ENCODE measurements at regions not wholly inside any gene's neighbourhood (a gene's known extent, or its start where the extent isn't known, plus 50 kb on each side); places are given as distances from the start of the nearest gene placed in this dataset.
A peak's percentile ranks its signal among the peaks of the same experiment; 100 is the strongest.

DNA sequence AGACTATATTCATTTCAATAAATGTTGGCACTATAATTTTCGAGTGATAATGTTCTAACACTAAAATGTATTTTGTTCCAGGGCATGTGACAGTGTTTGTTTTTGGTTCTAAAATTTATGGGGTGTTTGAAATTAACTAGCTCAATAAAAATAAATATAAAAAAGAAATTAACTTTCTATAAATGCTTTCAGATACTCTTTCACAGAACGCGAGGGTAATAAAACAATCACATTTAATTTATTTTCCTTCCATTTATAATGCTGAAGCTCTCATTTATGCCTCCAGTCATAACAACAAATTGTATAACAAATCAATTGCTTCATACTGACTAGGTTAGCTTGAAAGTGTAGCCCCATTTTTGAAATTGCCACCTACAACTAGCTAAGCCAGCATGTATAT, 122.4 kb upstream of the GPM6A start:
- TF ChIP-seq, protein P1, sequence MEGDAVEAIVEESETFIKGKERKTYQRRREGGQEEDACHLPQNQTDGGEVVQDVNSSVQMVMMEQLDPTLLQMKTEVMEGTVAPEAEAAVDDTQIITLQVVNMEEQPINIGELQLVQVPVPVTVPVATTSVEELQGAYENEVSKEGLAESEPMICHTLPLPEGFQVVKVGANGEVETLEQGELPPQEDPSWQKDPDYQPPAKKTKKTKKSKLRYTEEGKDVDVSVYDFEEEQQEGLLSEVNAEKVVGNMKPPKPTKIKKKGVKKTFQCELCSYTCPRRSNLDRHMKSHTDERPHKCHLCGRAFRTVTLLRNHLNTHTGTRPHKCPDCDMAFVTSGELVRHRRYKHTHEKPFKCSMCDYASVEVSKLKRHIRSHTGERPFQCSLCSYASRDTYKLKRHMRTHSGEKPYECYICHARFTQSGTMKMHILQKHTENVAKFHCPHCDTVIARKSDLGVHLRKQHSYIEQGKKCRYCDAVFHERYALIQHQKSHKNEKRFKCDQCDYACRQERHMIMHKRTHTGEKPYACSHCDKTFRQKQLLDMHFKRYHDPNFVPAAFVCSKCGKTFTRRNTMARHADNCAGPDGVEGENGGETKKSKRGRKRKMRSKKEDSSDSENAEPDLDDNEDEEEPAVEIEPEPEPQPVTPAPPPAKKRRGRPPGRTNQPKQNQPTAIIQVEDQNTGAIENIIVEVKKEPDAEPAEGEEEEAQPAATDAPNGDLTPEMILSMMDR (IDR thresholded peaks at IDR 0.05; ENCODE audit: insufficient read depth, low read length, severe bottlenecking), result no peak
- H3K36me3 ChIP-seq (ENCODE audit: control insufficient read depth, insufficient read depth, low read length), result no peaks in the 10 kb centered on the region
- no peak for DNase-seq (ENCODE audit: low read depth)
- no peak for FAIRE-seq
- H3K27me3 ChIP-seq (ENCODE audit: control insufficient read depth, insufficient read depth, low read length), result no peaks in the 10 kb centered on the region
- H3K4me3 ChIP-seq (ENCODE audit: low read depth, low read length), result no peak overlapping the region

DNA sequence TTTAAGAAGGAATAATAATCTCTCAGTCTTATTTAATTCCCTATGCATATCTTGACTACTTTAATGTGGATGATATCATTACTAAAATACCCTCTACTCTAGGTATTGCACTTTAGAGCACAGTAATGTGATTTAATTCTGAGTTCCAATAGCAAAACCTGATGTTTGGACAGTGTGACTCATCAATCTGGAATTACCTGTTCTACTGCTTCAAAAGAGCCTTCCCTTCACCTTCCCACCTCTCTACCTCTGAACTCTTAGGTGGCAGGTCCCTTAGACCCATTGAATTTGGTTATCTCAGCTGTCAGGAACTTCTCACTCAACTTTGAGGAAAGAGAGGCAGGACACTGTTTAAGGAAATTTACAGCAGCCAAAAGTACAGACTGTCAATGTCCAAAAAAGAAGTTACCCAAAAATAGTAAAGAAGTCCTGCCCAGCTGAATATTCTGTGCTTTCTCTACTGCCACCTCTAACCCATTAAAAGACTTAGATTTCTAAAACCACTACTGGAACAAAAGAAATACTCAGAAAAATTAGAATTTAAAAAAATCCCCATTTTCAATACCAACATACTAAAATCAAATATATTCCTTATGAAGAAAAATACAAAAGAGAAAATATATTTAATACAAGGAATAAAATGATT, 123.1 kb upstream of the GPM6A start:
- TF ChIP-seq, protein P1 (IDR thresholded peaks at IDR 0.05; ENCODE audit: insufficient read depth, low read length, severe bottlenecking), result no peak
- peak; percentile 84 for DNase-seq (ENCODE audit: low read depth)
- FAIRE-seq, result no peak

DNA sequence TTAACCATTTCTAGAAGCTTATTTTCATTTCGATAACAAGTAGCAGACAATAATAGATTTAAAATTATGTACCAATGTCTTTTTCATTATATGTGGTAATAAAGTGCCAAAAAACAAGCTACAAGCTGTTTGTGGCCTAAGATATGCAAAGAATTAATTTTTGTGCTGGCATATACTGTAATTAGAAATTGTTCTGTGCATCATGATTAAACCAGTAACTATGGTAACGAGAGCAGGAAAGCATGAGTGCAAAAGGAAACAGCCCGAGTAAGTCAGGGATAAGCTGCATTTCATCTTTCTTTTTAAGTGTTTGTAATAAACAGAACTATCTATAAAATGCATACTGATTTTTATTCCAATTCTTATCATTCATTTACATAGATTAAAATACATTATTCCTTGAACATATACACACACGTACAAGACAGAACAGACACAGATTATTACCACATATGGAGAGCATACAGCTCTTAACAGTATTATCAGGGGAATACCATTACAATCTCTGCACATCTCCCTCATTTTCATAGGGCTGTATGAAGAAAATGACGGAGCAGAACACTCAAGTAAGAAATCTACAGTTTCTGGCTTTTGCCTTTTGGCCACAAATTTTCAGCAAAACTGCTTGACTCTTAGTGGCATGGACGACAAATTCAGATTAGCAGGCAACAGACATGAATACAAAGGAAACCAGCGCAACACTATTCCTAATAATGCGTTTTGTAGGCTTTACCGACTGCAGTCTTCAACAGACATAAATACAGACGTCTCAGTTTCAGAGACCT, 121.3 kb upstream of the WDR17 start:
- FAIRE-seq, result no peak
- Histone ChIP-seq H3K4me3 (ENCODE audit: low read depth, low read length) (no peak overlapping the region), H3K36me3 (ENCODE audit: control insufficient read depth, insufficient read depth, low read length) (no peaks in the 10 kb centered on the region), H3K27me3 (ENCODE audit: control insufficient read depth, insufficient read depth, low read length) (no peaks in the 10 kb centered on the region)
- no peak for DNase-seq (ENCODE audit: low read depth)
- TF ChIP-seq, protein P1 (IDR thresholded peaks at IDR 0.05; ENCODE audit: insufficient read depth, low read length, severe bottlenecking), result no peak

More for the DNA sequence above, 123.1 kb upstream of the GPM6A start:
- Histone ChIP-seq H3K27me3 (ENCODE audit: control insufficient read depth, insufficient read depth, low read length) (no peaks in the 10 kb centered on the region), H3K36me3 (ENCODE audit: control insufficient read depth, insufficient read depth, low read length) (no peaks in the 10 kb centered on the region), H3K4me3 (ENCODE audit: low read depth, low read length) (no peak overlapping the region)

DNA sequence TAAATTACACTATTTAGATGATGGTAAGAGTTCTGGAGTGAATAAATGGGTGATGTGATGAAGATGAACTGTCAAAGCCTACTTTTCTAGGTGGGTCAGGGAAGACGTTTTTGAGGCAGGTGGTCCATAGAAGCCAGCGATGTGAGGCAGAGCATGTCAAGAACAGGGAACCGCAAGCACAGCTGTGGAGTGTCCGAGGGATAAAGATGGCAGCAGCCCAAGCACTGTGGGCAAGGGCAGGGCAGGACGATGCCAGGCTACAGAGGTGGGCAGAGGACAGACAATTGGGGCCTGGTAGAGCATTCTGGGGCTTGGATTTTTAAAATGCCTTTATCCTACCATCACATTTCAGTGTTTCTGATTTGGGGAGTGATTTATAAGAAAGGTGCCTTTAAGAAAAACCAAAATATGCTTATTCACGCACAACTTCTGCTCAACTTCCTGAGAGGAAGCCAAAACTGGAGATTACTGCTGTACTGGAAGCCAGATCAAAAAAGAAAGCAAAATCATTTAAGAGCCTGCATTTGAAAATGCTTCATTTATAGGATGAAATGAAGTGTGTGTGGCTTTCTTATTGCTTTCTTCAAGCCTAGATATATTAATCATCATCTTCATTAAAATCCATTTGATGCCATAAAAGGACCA, 119.0 kb upstream of the WDR17 start:
- FAIRE-seq (no peak), DNase-seq (ENCODE audit: low read depth) (no peak)
- no peak overlapping the region for H3K4me3 ChIP-seq (ENCODE audit: low read depth, low read length)
- TF ChIP-seq, protein P1 (IDR thresholded peaks at IDR 0.05; ENCODE audit: insufficient read depth, low read length, severe bottlenecking), result no peak
- H3K36me3 ChIP-seq (ENCODE audit: control insufficient read depth, insufficient read depth, low read length), result no peaks in the 10 kb centered on the region
- H3K27me3 ChIP-seq (ENCODE audit: control insufficient read depth, insufficient read depth, low read length), result no peaks in the 10 kb centered on the region

DNA sequence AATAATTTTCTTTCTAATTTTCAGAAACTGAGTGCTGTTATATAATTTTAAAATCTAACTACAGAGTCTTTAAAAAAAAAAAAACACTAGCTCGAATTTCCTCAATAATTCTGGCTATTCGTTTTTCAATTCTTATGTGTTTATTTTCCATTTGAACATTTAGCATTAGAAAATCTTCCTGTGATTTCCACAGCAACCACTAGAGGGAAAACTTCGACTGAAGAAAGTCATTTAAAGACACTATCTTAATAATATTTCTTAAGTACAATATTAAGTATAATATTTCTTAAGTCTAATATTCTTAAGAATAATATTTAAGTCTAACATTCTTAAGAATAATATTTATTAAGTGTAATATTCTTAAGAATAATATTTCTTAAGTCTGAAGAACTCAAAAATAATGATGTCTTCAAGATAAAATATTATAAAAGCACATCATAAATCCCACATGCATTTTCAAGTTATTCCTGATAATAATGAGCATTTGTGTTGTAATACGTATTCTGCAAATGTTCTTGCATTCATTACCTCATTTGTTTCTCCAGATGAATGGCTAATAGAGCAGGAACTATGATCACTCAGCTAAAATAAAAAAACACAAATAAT, 118.4 kb upstream of the WDR17 start:
- no peak for FAIRE-seq

More for the DNA sequence above, 118.4 kb upstream of the WDR17 start:
- Histone ChIP-seq H3K36me3 (ENCODE audit: control insufficient read depth, insufficient read depth, low read length) (no peaks in the 10 kb centered on the region), H3K4me3 (ENCODE audit: low read depth, low read length) (no peak overlapping the region), H3K27me3 (ENCODE audit: control insufficient read depth, insufficient read depth, low read length) (no peaks in the 10 kb centered on the region)
- DNase-seq (ENCODE audit: low read depth), result peak; percentile 27
- TF ChIP-seq, protein P1 (IDR thresholded peaks at IDR 0.05; ENCODE audit: insufficient read depth, low read length, severe bottlenecking), result peak; percentile 14

All from bronchial epithelial cell (primary cell).